ENCODE measurements at regions not wholly inside any gene's neighbourhood (a gene's known extent, or its start where the extent isn't known, plus 50 kb on each side); places are given as distances from the start of the nearest gene placed in this dataset.
"Not testable (repeated sequence)": the region's sequence is repeated elsewhere in the genome, so short reads cannot be mapped to it uniquely, and the experiment has no call there.

DNA sequence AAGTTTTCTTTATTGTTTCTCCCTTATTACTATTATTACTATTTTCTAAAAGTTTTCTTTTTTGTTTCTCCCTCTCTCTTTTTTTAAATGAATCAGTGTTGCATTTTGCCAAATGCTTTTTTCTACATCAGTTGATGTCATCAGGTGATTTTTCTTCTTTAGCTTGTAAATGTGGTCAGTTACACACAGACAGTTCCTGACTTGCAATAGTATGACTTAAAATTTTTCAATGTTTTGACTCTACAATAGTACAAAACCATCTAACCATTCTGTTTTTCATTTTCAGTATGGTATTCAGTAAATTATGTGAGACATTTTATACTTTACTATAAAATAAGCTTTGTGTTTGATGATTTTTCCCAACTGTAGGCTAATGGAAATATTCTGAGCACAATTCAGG, 443.0 kb downstream of the GADD45G start:
- DNase-seq, result no peak

DNA sequence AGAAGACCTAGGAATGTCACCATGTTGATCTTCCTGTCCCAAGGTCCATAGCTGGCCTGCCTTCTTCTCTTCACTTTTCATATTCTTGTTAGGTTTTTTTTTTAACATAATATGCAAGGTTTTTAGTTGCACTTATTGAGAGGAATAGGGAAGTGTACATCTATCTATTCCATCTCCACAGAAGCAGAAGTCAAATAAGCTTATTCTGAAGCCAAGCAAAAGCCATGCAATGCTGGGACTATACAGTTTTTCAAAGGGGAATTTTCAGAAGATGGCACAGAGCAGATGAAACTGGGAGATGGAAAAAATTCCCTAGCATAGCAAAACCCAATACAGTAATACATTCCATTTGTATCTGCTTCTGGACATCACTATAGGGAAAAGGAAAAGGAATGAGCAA, 447.6 kb downstream of the GADD45G start:
- DNase-seq, result no peak

DNA sequence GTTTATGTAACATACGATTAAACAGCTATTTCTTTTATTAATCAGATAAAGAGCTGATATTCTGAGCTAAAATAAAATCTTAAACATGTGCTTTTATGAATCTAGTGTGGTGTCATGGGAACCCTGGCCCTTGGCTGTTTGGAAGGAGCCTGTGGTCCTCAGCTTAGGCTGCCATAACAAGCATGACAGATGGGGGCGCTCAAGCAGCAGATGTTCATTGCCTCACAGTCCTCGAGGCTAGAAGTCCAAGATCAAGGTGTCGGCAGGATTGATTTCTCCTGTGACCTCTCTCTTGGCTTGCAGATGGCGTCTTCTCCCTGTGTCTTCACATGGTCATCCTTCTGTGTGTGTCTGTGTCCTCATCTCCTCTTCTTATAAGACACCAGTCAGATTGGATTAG, 448.2 kb downstream of the GADD45G start:
- no peak for DNase-seq

DNA sequence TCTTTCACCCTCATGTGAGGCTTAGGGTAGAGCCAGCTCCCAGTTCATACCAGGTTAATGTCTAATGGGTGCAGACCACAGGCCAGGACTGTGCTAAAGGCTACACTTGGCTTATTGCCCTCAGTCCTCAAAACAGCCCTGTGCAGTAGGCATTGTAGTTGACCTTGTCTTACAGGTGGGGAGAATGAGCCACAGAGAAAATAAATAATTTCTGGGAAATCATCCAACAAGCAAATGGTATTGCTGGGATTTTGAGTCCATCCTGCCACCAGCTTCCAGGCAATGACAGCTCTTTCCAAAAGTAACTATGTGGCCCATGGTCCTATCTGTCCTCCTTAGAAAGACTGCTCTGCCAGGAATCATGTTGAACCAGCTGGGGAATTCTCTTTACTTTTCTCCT, 450.0 kb downstream of the GADD45G start:
- DNase-seq, result no peak

DNA sequence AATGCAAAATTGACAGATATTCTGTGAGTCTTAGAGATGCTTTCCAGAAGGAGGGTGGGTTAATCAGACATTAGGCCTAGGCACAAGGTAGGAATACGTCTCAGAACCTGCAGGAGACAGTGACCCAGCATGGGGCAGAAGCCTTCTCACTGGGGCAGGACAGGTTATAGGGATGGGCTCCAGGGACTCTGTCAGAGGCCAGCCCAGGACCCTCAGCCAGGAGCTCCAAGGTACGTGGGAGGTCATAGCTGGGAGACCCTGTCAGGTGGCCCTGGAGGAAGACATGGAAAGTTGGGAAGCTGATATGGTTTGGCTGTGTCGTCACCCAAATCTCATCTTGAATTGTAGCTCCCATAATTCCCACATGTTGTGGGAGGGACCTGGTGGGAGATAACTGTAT, 450.4 kb downstream of the GADD45G start:
- no peak for DNase-seq

DNA sequence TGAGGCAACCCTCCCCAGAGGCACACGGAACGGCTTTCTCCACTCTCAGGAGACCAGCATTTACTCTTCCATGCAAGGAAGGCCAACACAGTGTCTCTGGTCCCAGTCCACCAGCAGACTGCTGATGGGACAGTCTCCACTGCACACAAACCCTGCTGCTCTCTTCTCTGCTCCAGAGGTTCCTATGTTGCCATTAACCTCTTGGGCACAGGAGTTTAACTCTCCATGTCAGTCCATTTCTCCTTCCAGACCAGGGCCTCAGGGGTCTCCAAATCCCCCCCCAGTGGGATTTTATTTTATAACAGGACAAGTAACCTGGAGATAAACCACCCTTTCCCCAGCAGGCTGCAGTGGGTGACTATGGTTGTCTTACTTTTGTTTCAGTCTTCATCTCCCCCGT, 452.5 kb downstream of the GADD45G start:
- DNase-seq, result no peak

DNA sequence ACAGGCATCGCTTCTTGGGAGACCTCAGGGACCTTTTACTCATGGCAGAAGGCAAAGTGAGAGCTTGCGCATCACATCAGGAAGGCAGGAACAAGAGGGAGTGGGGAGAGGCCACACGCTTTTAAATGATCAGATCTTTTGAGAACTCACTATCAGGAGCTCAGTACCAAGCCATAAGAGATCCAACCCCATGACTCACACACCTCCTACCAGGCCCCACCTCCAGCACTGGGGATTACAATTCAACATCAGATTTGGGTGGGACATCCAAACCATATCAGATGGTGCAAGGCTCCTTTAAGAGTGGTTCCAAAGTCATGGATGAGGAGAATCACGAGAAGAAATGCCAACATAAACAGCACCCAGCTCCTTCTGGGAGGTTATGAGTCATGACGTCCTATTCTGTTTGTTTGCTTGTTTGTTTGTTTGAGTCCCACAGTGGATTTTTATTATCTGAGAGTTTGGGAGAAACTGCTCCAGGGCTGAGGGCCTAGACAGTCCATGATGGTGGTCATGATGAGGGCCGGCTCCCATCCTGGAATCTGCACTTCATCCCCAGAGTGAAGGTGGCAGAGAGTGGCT, 453.5 kb downstream of the GADD45G start:
- no peak for DNase-seq

DNA sequence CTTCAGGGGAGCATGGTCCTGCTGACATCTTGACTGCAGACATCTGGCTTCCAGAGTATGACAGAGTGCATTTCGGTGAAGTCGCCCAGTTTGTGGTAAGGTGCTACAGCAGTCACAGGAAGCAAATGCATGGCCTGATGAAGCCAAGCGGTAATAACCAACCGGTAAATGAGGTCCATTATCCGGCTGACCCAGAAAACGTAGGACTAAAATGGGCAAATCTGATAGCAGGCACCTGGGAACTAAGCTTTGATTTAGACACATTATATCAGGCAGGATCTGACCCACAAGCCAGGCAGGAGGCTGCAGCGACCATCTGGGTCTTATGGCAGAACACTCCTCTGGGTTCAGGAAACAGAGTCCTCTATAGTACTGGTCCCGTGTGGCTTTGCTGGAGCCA, 454.6 kb downstream of the GADD45G start:
- DNase-seq, result no peak

DNA sequence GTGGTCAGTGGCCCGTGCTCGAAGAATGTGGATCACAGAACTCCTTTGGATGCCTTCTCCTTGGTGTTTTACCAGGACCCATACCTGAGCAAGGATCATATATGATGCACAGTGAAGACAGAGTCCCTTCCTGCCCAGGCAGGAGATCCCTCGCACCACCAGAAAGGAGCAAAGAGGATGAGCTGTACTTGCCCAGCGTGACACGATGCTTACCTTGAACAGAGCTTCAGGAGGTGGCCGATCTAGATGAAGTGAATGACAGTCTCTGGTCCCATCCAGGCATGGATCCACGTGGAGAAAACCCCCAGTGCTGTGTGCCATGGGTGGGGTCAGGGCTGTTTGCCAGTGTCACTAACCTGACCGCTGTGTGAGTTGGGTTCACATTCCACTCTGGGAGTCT, 455.4 kb downstream of the GADD45G start:
- DNase-seq, result no peak

DNA sequence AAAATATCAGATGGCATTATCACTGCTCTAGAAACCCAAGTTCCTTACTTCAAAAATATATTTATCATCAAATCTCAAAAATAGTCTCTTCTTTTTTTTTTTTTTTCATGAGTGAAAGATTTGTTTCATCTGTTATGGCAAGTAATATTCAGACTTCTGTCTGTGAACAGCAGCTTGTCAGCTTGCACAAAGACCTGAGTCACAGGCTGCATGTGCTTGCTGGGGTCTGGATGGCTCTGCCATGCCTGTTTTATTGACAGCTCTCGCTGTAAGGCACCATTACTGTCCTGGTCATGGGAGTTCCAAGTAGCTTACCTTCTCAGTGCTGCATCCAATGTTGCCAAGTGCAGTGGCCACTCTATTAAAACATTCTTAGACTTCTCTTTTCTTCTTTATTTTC, 456.4 kb downstream of the GADD45G start:
- no peak for DNase-seq

DNA sequence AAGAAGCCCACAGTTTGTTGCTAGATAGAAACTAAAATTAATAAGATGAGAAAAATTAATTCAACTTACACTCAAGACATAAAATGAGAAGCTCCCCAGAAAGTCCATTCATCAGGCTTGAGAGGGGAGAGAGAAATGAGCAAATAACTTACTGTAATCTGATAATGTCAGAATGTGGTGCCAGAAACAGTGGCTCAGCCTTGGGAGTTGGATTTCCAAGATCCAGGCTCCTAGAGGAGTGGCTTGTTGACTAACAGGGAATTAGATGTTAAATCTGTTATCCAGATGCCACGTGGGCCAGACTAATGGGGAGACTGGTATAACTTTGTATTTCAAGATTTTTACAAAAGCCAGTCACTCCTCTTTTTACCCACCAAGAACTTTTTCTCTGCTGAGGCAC, 458.2 kb downstream of the GADD45G start:
- DNase-seq, result no peak

DNA sequence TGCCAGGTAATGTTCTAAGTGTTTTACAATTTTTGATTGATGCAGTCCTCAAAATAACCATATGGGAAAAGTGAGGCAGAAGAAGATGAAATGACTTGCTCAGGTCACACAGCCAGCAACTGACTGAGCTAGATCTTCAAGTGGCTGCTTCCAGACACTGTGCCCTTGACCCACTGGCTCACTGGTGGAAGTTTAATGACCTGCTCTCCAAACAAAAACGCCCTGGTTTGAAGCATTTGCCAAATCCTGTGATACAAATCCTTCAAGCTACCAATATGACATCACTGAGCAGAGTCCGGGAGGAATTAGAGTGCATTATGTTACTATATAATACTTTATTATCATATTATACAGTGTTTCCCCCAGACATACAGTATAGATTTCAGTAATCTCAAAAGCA, 459.4 kb downstream of the GADD45G start:
- no peak for DNase-seq

DNA sequence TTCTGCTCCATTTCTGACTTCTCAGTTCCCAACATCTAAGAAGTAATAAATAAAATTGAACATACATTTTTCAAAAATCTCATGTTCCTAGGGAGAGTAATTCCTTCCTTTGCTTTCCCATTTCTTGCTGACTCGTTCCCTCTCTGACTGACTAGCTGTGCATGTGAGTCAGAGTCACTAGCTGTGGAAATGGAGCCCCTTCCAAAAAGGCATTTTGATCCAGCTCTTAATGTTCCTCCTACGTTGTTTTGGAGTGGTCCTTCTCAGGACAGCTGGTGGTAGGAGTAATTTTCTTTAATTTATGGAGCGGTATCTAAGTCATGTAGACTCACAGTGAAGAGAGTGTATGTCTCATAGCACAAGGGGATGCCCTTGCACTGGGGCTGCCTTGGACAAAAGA, 460.2 kb downstream of the GADD45G start:
- DNase-seq, result no peak

DNA sequence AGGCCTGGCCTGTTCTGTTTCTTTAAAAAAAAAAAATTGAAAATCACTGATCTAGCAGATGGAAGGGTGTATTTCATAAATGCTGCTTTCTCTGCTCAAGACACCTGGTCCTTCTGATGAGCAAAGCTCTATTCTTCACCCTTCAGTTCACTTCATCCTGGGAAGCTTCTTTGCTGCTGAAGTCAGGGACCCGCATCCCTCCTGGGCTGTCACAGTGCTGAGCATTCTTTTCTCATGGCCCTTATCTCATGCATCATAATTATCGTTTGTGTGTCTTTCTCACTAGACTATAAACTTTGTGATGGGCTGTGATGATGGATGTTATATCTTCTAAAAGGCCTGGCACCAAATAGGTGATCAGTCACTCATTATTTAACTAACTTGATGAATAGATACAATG, 461.0 kb downstream of the GADD45G start:
- no peak for DNase-seq

DNA sequence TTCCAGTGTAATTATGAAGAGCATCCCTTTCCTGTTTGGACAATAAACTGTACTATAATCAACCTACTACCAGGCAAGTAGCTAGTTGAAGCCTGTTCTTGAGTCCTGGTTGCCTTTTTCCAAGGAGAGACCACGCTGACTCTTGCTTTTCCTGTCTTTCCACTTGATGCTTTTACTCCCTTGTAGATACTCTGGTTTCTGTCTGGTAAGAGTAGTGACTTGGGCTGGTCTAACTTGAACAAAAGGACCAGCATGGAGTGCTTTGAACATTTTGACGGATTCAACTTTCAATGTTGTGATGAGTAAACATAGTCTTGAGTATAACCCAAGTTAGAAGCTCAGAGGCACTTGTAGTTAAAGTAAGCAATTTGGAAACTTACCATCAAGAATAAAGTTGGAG, 464.3 kb downstream of the GADD45G start:
- no peak for DNase-seq

DNA sequence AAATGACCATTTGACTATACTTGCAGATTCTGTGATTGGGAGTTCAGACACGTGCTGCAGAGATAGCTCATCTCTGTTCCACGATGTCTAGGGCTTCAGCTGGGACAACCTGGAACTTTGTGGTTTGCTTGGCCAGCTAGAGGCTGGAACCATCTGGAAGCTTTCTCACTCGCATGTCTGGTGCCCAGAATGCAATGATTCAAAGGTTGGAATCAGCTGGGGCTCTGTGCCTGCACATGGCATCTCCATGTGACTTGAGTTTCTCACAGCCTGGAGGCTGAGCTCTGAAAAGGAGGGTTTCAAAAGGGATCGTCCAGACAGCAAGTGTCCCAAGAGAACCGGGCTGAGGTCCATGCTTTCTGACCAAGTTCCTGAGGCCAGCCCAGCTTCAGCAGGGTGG, 465.2 kb downstream of the GADD45G start:
- no peak for DNase-seq

DNA sequence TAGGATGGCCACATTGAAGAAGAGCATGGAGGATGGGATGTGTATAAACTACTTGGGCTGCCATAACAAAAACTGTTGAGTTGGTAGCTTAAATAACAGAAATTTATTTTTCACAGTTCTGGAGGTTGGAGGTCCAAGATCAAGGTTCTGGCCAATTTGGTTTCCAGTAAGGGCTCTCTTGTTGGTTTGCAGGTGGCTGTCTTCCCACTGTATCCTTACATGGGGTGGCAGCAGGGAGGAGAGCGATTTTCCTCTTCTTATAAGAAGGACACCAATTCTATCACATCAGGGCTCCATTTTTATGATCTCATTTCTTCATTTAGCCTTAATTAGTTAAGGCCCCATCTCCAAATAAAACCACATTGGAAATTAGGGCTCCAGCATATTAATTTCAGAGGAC, 465.7 kb downstream of the GADD45G start:
- no peak for DNase-seq

DNA sequence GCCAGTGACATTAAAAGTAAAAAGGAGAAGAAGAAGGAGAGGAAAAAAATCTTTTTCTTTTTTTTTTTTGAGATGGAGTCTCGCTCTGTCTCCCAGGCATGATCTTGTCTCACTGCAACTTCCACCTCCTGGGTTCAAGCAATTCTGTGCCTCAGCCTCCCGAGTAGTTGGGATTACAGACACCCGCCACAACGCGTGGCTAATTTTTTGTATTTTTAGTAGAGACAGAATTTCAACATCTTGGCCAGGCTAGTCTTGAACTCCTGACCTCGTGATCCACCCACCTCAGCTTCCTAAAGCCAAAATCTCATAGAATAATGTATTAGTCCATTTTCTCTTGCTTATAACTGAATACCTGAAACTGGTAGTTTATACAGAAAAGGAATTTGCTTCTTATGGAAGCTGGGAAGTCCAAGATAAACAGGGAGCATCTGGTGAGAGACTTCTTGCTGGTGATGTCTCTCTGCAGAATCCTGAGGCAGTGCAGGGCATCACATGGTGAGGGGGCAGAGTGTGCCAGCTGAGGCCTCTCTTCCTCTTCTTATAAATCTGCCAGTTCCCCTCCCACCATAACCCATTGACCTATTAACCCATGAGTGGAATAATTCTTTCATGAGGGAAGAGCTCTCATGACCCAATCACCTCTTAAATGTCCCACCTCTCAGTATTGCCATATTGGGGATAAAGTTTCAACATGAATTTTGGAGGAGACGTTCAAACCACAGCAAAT, 466.3 kb downstream of the GADD45G start:
- DNase-seq, result no peak

DNA sequence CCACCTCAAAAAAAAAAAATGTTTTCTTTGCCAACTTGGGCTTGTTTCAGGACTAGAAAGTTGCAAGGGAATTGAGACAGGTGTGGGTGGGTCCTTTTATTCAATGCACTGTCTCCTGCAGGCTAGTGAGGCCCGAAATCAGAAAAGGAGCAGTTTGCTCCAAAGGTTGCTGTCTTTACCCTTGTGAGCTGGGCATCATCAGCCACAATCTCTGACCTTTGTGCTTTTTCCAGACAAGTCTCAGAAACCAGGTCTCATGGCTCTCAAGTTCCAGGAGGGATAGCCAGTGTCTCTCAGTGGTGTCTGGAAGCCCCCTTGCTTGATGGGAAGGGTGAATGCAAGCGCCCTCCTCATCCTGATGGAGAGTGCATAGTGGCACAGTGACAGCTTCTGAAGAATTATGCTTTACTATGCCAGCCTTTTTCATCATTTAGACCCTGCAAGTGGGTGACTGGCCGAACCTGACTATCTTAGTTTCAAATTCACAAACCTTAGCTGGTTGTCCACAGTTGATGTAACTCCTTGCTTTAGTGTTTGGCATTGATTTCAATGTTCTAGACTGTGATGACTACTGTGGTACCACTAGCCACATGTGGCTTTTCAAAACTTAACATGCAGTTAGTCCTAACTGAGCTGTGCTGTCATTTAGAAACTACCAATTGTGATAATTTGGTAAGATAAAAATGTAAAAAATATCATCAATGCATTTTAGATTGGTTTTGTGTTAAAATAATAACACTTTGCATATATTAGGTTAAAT, 468.6 kb downstream of the GADD45G start:
- DNase-seq, result no peak

DNA sequence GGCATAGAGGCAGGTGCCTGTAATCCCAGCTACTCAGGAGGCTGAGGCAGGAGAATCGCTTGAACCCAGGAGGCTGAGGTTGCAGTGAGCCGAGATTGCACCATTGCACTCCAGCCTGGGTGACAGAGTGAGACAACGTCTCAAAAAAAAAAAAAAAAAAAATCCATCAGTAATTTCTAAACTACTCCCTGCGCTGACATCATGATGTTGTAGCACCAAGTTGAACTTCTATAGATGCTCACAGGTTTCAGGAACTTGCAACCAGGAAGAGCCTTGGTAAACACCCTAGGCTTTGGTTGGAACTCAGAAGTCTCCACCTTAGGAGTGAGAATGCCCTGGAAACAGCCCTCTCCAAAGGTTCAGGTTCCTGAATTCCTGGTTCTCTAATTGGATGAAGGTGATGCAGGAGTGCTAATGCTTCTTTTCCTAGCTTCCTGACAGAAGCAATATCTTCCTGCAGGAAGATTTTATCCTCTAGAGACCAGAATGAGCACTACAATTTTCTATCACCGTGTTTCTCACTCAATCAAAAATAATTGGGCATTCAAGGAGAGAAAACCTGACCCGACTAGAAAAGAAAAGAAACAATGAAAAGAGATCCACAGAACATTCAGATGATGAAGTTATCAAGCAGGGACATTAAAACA, 469.6 kb downstream of the GADD45G start:
- no peak for DNase-seq

DNA sequence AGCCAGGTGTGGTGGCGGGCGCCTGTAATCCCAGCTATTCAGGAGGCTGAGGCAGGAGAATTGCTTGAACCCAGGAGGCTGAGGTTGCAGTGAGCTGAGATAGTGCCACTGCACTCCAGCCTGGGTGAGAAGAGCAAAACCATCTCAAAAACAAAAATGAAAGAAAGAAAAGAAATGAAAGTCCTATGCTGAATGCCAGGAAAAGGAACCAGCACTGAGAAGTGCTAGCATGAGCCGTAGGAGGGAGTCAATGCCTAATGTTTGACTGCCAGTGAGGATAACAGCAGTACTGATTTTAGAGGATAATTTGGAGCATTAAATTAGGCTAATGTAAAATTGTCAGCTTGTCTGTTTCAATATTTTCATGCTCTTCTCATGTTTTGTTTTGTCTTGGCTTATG, 472.8 kb downstream of the GADD45G start:
- DNase-seq, result not testable (repeated sequence)

DNA sequence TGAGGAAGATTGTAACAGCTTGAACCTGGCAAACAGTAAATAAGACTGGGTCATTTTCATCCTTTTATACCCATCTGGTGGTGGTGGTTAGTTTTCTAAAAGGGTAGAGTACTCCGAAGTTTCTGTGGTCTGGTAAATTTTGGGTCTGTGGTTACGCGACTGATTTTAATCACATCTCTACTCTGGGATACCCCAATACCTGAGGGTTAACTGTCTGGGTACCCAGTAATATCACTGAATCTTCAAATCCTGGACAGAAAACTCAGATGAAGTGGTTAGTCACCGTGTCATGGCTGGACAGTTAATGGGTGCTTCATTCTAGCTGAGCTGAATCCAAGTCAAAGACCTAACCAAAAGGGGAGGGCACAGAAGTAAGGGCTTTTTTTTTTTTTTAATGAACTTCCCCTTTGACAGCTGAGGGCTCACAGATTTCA, 474.2 kb downstream of the GADD45G start:
- DNase-seq, result no peak

DNA sequence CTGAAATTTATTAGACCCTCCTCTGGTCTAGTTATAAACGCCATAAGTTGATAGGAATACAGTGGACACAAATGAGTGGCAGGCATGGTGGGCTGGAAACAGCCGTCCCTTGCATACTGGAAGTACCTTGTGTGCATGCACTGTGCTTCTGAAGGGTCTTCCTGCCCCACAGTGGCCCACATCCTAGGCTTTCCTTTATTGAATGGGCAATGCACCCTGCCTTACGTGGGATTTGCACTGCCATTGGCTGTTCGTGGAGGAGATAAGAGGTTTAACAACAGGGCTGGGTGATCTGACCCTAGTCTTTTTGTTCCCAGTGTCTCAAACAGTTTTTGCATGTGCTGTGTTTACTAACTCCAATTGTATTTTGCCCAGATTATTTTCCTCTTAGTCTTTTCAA, 480.8 kb downstream of the GADD45G start:
- no peak for DNase-seq

DNA sequence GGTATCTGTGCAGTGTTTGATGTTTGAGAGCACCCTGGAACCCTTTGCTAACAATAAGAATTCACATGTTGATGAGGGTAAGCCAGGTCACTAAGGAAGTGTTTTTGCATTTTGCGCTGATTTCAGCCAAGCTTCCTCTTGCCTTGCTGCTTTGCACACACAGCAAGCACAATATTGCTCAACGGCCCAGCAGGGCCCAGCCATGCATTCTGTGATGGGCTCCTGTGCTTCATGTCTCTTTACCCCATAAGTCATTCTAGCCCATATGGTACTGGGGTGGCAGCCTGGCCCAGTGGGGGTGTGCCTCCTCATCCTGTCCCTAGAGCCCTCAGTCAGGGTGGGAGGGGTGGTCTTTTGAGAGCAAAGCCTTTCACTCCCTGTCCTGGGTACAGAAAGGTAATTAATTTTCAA, 481.3 kb downstream of the GADD45G start:
- no peak for DNase-seq

All from NCI-H187 treated with DMSO at 0.1 percent for 48 hours (cell line).